NCI-H1694 treated with DMSO at 0.1 percent for 48 hours (cell line): ENCODE measurements at regions not wholly inside any gene's neighbourhood (a gene's known extent, or its start where the extent isn't known, plus 50 kb on each side); places are given as distances from the start of the nearest gene placed in this dataset.

ENCODE experiments used
- DNase-seq: peaks from one replicate; lab custom pipeline; 2025; lab: John Stamatoyannopoulos, UW

DNA sequence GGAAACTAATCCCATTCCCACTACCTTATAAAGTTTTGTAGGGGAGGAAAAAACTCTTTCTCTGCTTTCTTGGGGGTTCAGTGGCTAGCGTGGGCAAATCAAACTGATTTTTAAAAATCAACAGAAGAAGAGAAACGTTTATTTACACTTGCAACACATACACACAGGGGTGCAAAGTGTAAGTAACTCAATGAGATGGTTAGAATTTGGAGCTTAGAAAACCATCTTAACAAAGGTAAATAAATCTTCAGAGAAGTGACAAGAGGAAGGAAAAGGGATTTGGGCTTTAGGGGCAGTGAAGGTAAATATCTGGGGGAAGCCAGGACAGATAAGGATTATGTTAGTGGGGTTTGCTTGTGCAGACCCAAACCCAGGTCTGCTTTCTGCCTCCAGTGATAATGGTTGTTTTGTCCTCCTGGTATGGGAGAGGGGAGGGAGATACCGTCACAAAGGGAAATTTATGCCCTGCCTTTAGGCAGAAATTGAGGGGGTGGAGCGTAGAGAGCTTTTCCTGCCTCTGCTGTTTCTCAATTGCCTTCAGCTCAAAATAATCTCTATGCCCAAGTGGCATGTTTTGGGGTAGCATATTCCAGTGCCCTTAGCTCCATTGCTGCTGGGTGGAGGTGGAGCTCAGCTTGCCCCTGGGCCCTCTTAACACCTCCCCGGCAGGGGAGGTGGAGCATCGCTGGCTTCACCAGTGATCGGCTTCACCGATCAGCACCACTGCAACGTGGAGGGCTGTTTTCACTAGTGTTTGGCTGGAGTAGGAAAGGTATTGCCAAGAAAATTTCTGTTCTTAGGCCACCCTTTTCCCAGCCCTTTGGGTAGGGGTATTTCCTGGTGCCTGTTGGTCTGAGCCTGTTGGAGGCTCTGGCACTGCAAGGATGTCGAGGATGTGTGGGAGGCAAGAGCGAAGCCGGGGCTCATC, 92.2 kb downstream of the TEX51 start:
- no peak for DNase-seq

DNA sequence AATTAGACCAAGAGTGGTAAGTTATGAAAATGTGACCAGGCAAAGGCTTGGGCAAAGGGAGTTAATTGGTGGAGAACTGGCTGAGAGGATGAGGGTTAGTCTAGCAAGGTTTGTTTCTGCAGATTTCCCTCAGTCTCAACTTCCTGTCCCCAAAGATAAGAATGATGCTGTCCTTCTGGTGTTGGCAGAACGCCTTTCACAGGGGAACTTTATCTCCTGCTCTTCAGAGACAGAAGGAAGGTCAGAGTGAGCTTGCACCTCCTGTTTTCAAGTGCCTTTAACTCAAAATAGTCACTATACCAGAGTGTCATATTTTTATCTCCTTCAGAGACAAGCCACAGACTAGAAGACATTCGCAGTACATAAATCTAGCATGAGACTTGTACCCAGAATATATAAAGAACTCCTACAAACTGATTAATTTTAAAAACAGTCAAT, 95.7 kb downstream of the TEX51 start:
- no peak for DNase-seq

DNA sequence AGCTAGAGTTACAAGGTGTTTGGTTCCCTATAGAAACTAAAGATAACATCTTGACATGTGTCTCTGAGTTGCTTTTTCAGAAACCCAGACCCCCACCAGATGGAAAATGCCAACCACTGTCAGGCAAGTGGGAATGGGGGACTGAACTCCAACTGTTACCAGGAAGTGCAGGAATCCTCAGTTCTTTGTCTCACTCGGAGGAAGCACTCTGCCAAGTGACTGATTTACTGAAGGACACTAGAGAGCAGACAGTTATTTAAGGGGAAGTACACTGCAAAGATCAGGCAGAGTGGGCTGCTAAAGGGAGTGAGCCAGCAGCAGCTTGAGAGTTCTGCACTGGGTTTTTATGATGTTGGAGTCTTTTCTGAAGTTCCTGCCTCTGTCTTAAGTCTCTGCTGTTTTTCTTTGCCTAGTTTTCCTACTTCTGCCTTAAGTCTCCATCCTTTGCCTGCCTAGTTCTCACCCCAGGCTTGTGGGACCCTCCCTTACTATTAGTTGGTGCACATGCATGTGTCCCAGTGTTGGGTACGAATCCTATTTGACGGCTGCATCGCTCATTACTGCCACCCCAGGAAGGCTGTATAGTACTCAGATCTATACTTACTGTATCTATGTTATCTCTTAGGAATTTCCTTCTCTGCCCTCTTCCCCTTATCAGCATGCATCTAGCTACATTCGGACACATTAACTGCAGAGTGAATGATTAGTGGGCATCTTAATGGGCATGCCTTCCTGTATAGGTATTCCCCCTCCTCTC, 97.1 kb downstream of the TEX51 start:
- no peak for DNase-seq

DNA sequence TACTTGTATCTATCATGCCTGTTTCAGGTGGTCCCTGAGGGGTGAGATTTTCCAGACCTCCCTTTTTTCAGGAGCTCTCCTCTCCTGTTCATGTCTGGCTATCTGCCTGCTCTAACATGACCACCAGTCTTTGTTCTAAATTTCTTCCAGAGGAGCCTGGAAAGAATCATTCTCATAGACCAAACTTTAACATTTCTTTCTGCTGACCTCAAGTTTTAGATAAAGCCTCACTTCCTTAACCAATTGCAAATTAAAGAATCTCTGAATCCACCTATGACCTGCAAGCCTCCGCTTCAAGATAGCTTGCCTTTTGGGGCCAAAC, 97.6 kb downstream of the TEX51 start:
- DNase-seq: no peak
